ENCODE measurements at regions not wholly inside any gene's neighbourhood (a gene's known extent, or its start where the extent isn't known, plus 50 kb on each side); places are given as distances from the start of the nearest gene placed in this dataset.

- WGBS (ENCODE audit: insufficient coverage), result 94% methylated on average over 5 of the region's 8 CpGs
These were observed 85.2 kb downstream of the HS1BP3 start for GRCh38 chr2:20565623-20566236.

GRCh38 chr2:20566331-20566730, 84.6 kb downstream of the HS1BP3 start:
- WGBS (ENCODE audit: insufficient coverage), result 98% methylated on average over 4 of the region's 4 CpGs

More at GRCh38 chr2:20565623-20566236, 85.2 kb downstream of the HS1BP3 start:
- H3K9me3 ChIP-seq (replicated peaks in 1 of 2; ENCODE audit: control insufficient read depth in 1 of 2, insufficient read depth in 1 of 2, low read length in 2 of 2), result no peaks in the 10 kb centered on the region
- Mint-ChIP-seq H3K27me3 (ENCODE audit: low read depth in 3 of 3) (peaks cover 2 to 10% (median 3%) of the 10 kb centered on the region in 3 donors), H3K9me3 (no peaks in the 10 kb centered on the region), H3K4me1 (no peaks in the 10 kb centered on the region), H3K27ac (peak overlapping the region in 1 of 7 donors; percentile 62), H3K4me3 (no peak overlapping the region), H3K36me3 (no peaks in the 10 kb centered on the region)
- H3K4me3 ChIP-seq (replicated peaks in 1 of 3; ENCODE audit: low read depth in 2 of 3, low read length in 3 of 3), result no peak overlapping the region
- intact Hi-C loops (cut with micrococcal nuclease), result no loop called here
- H2AFZ ChIP-seq (ENCODE audit: insufficient read depth, low read depth, low read length, poor library complexity, severe bottlenecking), result no peak overlapping the region
- H3K79me2 ChIP-seq (ENCODE audit: insufficient read depth, low read length), result no peaks in the 10 kb centered on the region
- H3K36me3 ChIP-seq (replicated peaks in 1 of 2; ENCODE audit: control insufficient read depth in 1 of 2, insufficient read depth in 2 of 2, low read length in 2 of 2), result no peaks in the 10 kb centered on the region
- H3K4me2 ChIP-seq (replicated peaks; ENCODE audit: extremely low read depth, low read length, poor library complexity, severe bottlenecking), result no peak overlapping the region
- no peak overlapping the region for H3K27ac ChIP-seq (ENCODE audit: low read depth in 1 of 2, low read length in 2 of 2)
- no peaks in the 10 kb centered on the region for H4K20me1 ChIP-seq (ENCODE audit: insufficient read depth, low read length)
- no peak overlapping the region for H3K9ac ChIP-seq (ENCODE audit: insufficient read depth, low read length, poor library complexity, severe bottlenecking)
- no peaks in the 10 kb centered on the region for H3K4me1 ChIP-seq (ENCODE audit: control insufficient read depth in 1 of 2, insufficient read depth in 2 of 2, low read length in 2 of 2)
- no peaks in the 10 kb centered on the region for H3K27me3 ChIP-seq (ENCODE audit: control insufficient read depth in 2 of 2, insufficient read depth in 2 of 2, low read length in 2 of 2)
- no peak for TF ChIP-seq CTCF (IDR thresholded peaks at IDR 0.05)
- no peak for DNase-seq

More at GRCh38 chr2:20566331-20566730, 84.6 kb downstream of the HS1BP3 start:
- H3K4me1 Mint-ChIP-seq, result no peaks in the 10 kb centered on the region
- H3K9me3 ChIP-seq (replicated peaks in 1 of 2; ENCODE audit: control insufficient read depth in 1 of 2, insufficient read depth in 1 of 2, low read length in 2 of 2), result no peaks in the 10 kb centered on the region
- no peak overlapping the region for H3K27ac ChIP-seq (ENCODE audit: low read depth in 1 of 2, low read length in 2 of 2)
- H3K36me3 Mint-ChIP-seq, result no peaks in the 10 kb centered on the region
- H3K4me1 ChIP-seq (ENCODE audit: control insufficient read depth in 1 of 2, insufficient read depth in 2 of 2, low read length in 2 of 2), result no peaks in the 10 kb centered on the region
- no peak for DNase-seq
- no peaks in the 10 kb centered on the region for H3K9me3 Mint-ChIP-seq
- H4K20me1 ChIP-seq (ENCODE audit: insufficient read depth, low read length), result no peaks in the 10 kb centered on the region
- intact Hi-C loops (cut with micrococcal nuclease), result no loop called here
- H3K27ac Mint-ChIP-seq, result no peak overlapping the region
- no peak overlapping the region for H3K4me2 ChIP-seq (replicated peaks; ENCODE audit: extremely low read depth, low read length, poor library complexity, severe bottlenecking)
- no peaks in the 10 kb centered on the region for H3K27me3 ChIP-seq (ENCODE audit: control insufficient read depth in 2 of 2, insufficient read depth in 2 of 2, low read length in 2 of 2)
- peaks cover 2 to 11% (median 3%) of the 10 kb centered on the region in 3 donors for H3K27me3 Mint-ChIP-seq (ENCODE audit: low read depth in 3 of 3)
- no peak overlapping the region for H2AFZ ChIP-seq (ENCODE audit: insufficient read depth, low read depth, low read length, poor library complexity, severe bottlenecking)
- H3K4me3 Mint-ChIP-seq, result no peak overlapping the region
- H3K79me2 ChIP-seq (ENCODE audit: insufficient read depth, low read length), result no peaks in the 10 kb centered on the region
- H3K4me3 ChIP-seq (replicated peaks in 1 of 3; ENCODE audit: low read depth in 2 of 3, low read length in 3 of 3), result no peak overlapping the region
- no peak for TF ChIP-seq CTCF (IDR thresholded peaks at IDR 0.05)
- H3K36me3 ChIP-seq (replicated peaks in 1 of 2; ENCODE audit: control insufficient read depth in 1 of 2, insufficient read depth in 2 of 2, low read length in 2 of 2), result no peaks in the 10 kb centered on the region
- no peak overlapping the region for H3K9ac ChIP-seq (ENCODE audit: insufficient read depth, low read length, poor library complexity, severe bottlenecking)
